ENCODE measurements at regions not wholly inside any gene's neighbourhood (a gene's known extent, or its start where the extent isn't known, plus 50 kb on each side); places are given as distances from the start of the nearest gene placed in this dataset.
A peak's percentile ranks its signal among the peaks of the same experiment; 100 is the strongest.
"Not testable (repeated sequence)": the region's sequence is repeated elsewhere in the genome, so short reads cannot be mapped to it uniquely, and the experiment has no call there.

- no peak for TF ChIP-seq CTCF (conservative IDR thresholded peaks at IDR 0.05; ENCODE audit: low read depth in 2 of 2)
- TF ChIP-seq CREB1 (CRISPR knock-in tag; IDR thresholded peaks at IDR 0.05; ENCODE audit: low read depth), result no peak
Measured at GRCh38 chr7:118949031-118949430, 724.5 kb downstream of the ANKRD7 start (continued).

GRCh38 chr7:118956285-118956684 is 731.8 kb downstream of the ANKRD7 start:
- H3K27ac Mint-ChIP-seq, result peak overlapping the region; percentile 21; the same call in 1 of the 2 replicates
- peaks cover 17% of the 10 kb centered on the region; the same call in 2 of the 3 replicates for H3K9me3 Mint-ChIP-seq
- H3K36me3 Mint-ChIP-seq (ENCODE audit: low read depth), result peaks cover 11% of the 10 kb centered on the region; the same call in 1 of the 3 replicates
- ATAC-seq (peak; percentile 55), DNase-seq (ENCODE audit: low spot score) (peak; percentile 16)
- H3K9me2 ChIP-seq (ENCODE audit: insufficient read depth); H3K4me1 ChIP-seq (ENCODE audit: insufficient read depth); H3K79me2 ChIP-seq (replicated peaks; ENCODE audit: insufficient read depth); H2AFZ ChIP-seq; H3K4me3 Mint-ChIP-seq; H3K27me3 Mint-ChIP-seq (ENCODE audit: insufficient read depth, low read depth, poor library complexity); H3K4me3 ChIP-seq; H3K4me1 Mint-ChIP-seq; H3K36me3 ChIP-seq (ENCODE audit: insufficient read depth); H4K20me1 ChIP-seq (replicated peaks; ENCODE audit: insufficient read depth); H3K4me2 ChIP-seq; H3K27ac ChIP-seq (ENCODE audit: low read depth); H3F3A ChIP-seq (replicated peaks; ENCODE audit: low read depth); H3K27me3 ChIP-seq (ENCODE audit: insufficient read depth): not testable (repeated sequence)
- peak; percentile 52 to 57 for TF ChIP-seq CTCF (conservative IDR thresholded peaks at IDR 0.05; ENCODE audit: low read depth in 2 of 2)

- Histone ChIP-seq H2AFZ (no peak overlapping the region), H3K27me3 (ENCODE audit: insufficient read depth) (no peaks in the 10 kb centered on the region), H3K36me3 (ENCODE audit: insufficient read depth) (no peaks in the 10 kb centered on the region), H3K4me2 (no peak overlapping the region), H3K4me1 (ENCODE audit: insufficient read depth) (0 out of 2 replicates have a peak, but pooled peaks cover 3% of the 10 kb centered on the region), H3K4me3 (no peak overlapping the region), H3K79me2 (replicated peaks; ENCODE audit: insufficient read depth) (no peaks in the 10 kb centered on the region), H4K20me1 (replicated peaks; ENCODE audit: insufficient read depth) (no peaks in the 10 kb centered on the region), H3K9me2 (ENCODE audit: insufficient read depth) (no peaks in the 10 kb centered on the region), H3K27ac (ENCODE audit: low read depth) (no peak overlapping the region), H3F3A (replicated peaks; ENCODE audit: low read depth) (no peaks in the 10 kb centered on the region)
- Mint-ChIP-seq H3K4me1 (peaks cover 5% of the 10 kb centered on the region), H3K27me3 (ENCODE audit: insufficient read depth, low read depth, poor library complexity) (no peaks in the 10 kb centered on the region), H3K9me3 (no peaks in the 10 kb centered on the region), H3K36me3 (ENCODE audit: low read depth) (no peaks in the 10 kb centered on the region), H3K4me3 (no peak overlapping the region), H3K27ac (no peak overlapping the region)
- no peak for DNase-seq (ENCODE audit: low spot score)
- no peak for ATAC-seq
- no peak for TF ChIP-seq ETS1 (IDR thresholded peaks at IDR 0.05)
- TF ChIP-seq EZH2phosphoT487 (IDR thresholded peaks at IDR 0.05; ENCODE audit: unreplicated experiment), result no peak
- no peak for TF ChIP-seq ZNF114 (CRISPR knock-in tag; IDR thresholded peaks at IDR 0.05)
- TF ChIP-seq NANOG (IDR thresholded peaks at IDR 0.05; ENCODE audit: borderline replicate concordance), result no peak
- TF ChIP-seq ZNF462 (CRISPR knock-in tag; IDR thresholded peaks at IDR 0.05), result no peak
- TF ChIP-seq ZNF331 (CRISPR knock-in tag; IDR thresholded peaks at IDR 0.05; ENCODE audit: low read depth), result no peak
- no peak for TF ChIP-seq EZH2 (IDR thresholded peaks at IDR 0.05; ENCODE audit: low read depth, unreplicated experiment)
Measured at GRCh38 chr7:118969370-118969769, 744.9 kb downstream of the ANKRD7 start.

Measured in GM23338 (cell line).